ENCODE measurements at regions not wholly inside any gene's neighbourhood (a gene's known extent, or its start where the extent isn't known, plus 50 kb on each side); places are given as distances from the start of the nearest gene placed in this dataset.

- TF ChIP-seq CTCF (IDR thresholded peaks at IDR 0.05; ENCODE audit: control extremely low read depth in 1 of 3, insufficient read depth in 1 of 3, low read depth in 1 of 3, low read length in 3 of 3) (no peak), RNF2 (IDR thresholded peaks at IDR 0.05; ENCODE audit: borderline replicate concordance, low read depth, low read length, missing control alignments, poor library complexity, severe bottlenecking) (no peak), CEBPB (IDR thresholded peaks at IDR 0.05; ENCODE audit: low read depth, low read length) (no peak)
Measured at GRCh38 chr3:150070271-150070670, 99.6 kb upstream of the PFN2 start (continued).
